ENCODE measurements at regions not wholly inside any gene's neighbourhood (a gene's known extent, or its start where the extent isn't known, plus 50 kb on each side); places are given as distances from the start of the nearest gene placed in this dataset.
"Not testable (repeated sequence)": the region's sequence is repeated elsewhere in the genome, so short reads cannot be mapped to it uniquely, and the experiment has no call there.

GRCh38 chr4:28247805-28248204 lies 1387.2 kb downstream of the STIM2 start:
- no peak for DNase-seq

DNA sequence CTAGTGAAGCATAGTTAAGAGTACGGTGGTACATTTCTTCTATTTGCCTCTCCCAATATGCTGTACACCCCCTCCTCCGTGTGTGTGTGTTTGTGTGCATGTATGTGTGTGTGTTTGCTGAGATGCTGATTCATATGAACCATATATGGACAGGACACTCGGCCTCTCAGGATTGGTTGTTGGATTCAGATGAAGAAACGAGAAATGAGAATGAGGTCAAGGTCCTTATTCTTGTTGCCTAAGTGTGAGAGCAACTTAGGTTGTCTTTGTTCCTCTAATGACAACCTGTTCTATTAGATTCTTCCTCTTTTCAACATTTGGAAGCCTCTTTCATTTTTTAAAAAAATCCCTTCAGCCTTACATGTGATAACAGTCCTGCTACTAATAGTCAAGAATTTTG lies 1387.6 kb downstream of the STIM2 start:
- DNase-seq = no peak

DNA sequence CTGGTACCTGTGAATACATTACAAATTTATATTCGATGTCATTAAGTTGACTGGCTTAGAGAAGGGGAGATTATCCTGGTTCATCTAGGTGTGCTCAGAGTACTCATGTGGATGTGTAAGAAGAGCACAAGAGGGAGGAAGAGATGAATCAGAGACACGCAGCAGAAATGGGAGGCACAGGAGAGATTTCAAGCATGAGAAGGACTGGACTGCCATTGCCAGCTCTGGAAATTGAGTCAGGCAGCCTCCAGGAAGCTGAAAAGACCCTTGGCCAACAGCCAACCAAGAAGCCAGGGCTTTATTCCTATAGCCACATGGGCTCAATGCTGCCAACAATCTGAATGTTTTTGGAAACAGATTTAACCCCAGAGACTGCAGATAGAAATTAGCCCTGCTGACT lies 1390.0 kb downstream of the STIM2 start:
- DNase-seq = no peak

DNA sequence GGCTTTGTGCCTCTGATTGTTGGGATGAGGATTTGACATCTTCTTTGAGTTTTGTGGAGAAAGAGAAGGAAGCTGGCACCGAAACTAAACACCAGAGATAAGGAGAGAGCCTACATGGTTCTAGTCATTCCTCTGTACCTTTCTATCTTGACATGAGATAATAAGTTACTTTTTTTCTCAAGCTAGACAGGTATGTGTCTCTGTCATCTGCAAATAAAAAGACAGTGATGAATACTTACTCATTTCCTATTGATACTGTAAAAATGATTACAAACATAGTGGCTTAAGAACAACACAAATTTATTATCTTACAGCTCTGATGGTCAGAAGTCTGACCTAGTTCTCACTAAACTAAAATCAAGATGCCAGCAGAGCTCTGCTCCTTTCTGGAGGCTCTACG lies 1391.2 kb downstream of the STIM2 start:
- no peak for DNase-seq

GRCh38 chr4:28254003-28254402 lies 1393.4 kb downstream of the STIM2 start:
- DNase-seq = no peak

GRCh38 chr4:28256295-28256694 lies 1395.7 kb downstream of the STIM2 start:
- no peak for DNase-seq

DNA sequence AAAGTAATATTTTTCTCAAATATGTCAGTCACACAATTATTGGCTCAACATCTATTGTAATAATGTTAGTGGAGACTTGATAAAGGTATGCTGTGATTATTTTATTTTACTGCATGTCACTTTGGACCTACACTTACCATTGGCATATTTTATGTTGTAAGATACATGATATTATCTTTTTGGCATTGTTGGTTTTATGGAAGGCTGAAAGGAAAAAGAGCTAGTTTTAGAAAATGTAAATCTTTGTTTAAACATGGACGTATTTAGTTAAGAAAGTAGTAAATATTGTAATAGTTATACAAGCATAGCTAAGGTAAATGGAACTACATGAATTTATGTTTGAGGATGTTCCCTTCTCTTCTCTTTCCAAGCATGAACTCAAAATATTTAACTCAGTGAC lies 1399.3 kb downstream of the STIM2 start:
- DNase-seq = no peak

DNA sequence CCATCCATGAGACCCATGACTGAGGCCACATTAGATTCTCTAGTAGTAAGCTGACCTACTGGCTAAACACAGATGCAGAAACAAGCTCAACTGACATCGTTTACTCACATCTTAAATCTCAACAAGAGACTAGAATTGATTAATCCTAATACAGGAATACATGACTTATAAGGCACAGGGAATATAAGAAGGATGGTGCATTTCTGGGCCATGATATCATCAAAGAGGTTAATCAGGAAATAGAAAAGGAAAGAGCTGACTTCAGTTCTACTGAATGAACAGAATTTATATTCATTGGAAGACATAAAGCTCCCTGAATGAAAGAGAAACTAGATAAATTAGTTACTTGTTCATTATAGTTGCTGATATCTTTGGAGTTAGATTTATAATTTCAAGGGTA lies 1406.5 kb downstream of the STIM2 start:
- no peak for DNase-seq

- DNase-seq = no peak
Measured at GRCh38 chr4:28269426-28269825, 1408.8 kb downstream of the STIM2 start.

GRCh38 chr4:28277931-28278330 lies 1417.3 kb downstream of the STIM2 start:
- no peak for DNase-seq

GRCh38 chr4:28278676-28279075 lies 1418.0 kb downstream of the STIM2 start:
- DNase-seq = no peak

GRCh38 chr4:28279249-28279648 lies 1418.6 kb downstream of the STIM2 start:
- DNase-seq = no peak

- DNase-seq = not testable (repeated sequence)
Measured at GRCh38 chr4:28286266-28286665, 1425.6 kb downstream of the STIM2 start.

- no peak for DNase-seq
Measured at GRCh38 chr4:28287831-28288233, 1427.2 kb downstream of the STIM2 start.

GRCh38 chr4:28296239-28296638 lies 1435.6 kb downstream of the STIM2 start:
- no peak for DNase-seq

DNA sequence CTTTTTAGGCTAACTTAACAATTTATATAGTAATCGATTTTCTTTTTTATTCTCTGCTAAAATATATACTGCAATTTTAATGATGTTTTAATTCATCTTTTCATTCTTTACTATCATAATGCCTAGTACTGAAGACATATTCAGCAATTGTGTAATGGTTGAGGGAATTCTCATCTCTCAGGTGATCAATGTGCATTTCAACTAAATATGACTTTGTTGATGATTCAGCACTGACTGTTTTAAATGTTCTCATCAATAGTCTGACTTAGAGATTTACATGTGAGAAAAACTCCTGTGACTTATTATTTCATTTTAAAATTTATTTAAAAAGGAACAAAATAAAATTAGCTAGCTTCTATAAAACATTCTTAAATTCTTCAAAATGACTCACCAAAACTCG lies 1450.3 kb downstream of the STIM2 start:
- no peak for DNase-seq

DNA sequence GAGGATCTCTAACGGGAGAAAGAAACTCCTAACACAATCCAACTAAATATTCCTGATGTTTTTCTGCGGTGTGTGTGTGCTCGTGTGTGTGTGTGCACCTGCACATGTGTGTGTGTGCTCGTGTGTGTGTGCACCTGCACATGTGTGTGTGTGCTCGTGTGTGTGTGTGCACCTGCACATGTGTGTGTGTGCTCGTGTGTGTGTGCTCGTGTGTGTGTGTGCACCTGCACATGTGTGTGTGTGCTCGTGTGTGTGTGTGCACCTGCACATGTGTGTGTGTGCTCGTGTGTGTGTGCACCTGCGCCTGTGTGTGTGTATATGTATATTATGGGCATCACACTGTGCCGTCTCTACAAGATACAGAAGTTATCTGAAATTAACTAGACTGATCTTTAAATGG lies 1451.9 kb downstream of the STIM2 start:
- DNase-seq = not testable (repeated sequence)

- no peak for DNase-seq
Measured at GRCh38 chr4:28313729-28314713, 1453.4 kb downstream of the STIM2 start.

DNA sequence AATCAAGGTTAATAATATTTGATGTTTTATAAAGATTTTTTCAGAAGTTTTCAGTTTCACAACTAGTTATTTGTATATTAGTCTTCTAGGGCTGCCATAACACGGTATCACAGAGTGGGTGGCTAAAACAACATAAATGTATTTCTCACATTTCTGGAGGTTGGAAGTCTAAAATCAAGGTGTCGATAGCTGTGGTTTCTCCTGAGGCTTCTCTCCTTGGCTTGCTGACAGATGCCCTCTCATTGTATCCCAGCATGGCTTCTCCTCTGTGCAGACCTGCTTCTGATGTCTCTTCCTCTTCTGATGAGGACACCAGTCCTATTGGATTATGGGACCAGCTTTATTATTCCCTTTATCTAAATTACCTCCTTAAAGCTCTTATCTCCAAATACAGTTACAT lies 1456.6 kb downstream of the STIM2 start:
- no peak for DNase-seq

- no peak for DNase-seq
Measured at GRCh38 chr4:28334249-28334648, 1473.6 kb downstream of the STIM2 start.

DNA sequence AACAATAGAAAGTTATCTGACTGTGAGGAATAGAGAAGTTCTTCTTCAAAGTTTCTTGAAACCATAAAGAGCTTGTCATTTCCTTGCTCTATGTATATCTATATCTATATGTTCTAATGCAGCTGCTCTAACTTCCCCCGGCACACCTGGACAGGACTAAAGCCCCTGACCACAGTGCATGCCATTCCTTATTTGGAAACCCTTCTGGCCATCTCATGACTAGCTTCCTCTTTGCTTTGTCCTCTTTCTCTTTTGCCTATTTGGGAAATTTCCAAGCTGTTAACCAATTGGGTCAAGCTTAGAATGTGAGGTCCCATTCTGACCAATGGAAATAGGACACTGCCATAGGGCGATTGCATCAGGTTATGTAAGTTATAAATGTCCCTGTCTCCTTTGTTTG lies 1481.1 kb downstream of the STIM2 start:
- DNase-seq = no peak

DNA sequence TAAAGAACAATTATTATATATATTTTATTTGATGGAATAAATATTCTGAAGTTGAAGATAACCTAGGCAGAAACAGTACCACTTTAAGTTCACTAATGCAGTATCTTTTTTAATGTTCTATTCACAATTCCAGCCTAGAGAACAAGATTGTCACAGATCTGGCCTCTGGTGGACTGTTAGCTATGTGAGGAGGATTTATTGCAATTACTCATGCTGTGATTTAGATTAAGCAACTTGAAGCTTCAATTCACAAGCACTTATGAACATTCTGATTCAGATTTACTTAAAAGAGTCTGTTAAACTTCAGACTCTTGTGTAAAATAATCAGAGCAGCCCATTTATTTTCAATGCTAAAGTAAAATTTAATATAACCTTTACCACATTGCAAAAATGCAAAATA lies 1489.8 kb downstream of the STIM2 start:
- DNase-seq = no peak

DNA sequence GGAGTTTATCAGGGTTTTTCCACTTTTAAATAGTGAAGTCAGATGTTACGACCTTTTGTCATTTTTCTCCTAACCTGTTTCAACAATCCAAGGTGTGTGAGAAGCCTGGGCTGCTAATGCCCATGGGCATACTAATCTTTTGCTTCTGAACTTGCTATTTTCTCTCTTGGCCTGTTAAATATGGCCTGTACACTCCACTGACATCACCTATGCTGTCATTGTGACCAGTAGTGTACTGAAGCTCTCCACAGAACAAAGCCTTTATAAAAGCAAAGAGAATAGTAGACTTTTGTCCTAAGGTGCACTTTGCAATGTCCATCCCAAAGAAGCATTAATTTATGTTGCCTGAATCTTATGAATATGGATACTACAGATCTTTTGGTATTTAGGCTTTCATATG lies 1490.5 kb downstream of the STIM2 start:
- no peak for DNase-seq

- no peak for DNase-seq
Measured at GRCh38 chr4:28351826-28352225, 1491.2 kb downstream of the STIM2 start.

Data from activated T-cell treated with anti-CD3 and anti-CD28 coated beads, Interleukin-2, amount 50 U/mL, for 1 hour (primary cell).